Activated naive CD4-positive, alpha-beta T cell (primary cell): ENCODE measurements at regions not wholly inside any gene's neighbourhood (a gene's known extent, or its start where the extent isn't known, plus 50 kb on each side); places are given as distances from the start of the nearest gene placed in this dataset.
"Not testable (repeated sequence)": the region's sequence is repeated elsewhere in the genome, so short reads cannot be mapped to it uniquely, and the experiment has no call there.

Experiments used
- DNase-seq, 4 experiments: peaks; one replicate each; lab custom pipeline; 2025; lab: John Stamatoyannopoulos, UW

DNA sequence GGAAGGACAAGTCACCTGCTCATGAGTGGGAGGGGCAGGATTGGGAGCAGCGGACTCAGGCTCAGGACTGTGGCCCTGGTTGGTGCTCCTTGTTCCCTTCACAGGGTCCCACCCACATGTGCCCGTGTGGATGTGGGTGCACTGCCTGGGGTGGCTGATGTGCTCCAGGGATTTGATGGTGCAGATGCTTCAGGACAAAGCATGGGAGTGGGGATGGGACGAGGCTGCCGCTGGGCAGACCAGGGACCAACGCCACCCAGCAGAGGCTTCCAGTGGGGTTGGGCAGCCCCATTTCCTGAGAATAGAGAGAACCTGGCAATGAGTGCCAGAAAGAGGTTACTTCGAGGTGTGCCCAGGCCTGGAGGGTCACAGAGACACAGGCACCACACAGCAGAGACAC lies 65.5 kb upstream of the IGLL5 start:
- no peak for DNase-seq

DNA sequence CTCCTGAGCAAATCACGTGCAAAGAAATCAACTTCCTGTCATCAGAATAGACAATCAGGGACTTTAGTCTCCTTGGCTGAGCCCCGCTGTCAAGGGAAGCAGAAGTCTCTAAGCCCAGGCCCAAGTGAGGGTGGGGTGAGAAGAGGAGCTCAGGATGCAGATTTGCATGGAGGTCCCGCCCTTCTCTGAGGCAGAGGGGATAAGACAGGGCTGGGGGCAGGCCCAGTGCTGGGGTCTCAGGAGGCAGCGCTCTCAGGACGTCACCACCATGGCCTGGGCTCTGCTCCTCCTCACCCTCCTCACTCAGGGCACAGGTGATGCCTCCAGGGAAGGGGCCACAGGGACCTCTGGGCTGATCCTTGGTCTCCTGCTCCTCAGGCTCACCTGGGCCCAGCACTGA lies 65.1 kb upstream of the IGLL5 start:
- not testable (repeated sequence) for DNase-seq

GRCh38 chr22:22823131-22823810 lies 64.3 kb upstream of the IGLL5 start:
- DNase-seq: no peak

GRCh38 chr22:22824340-22825212 lies 63.0 kb upstream of the IGLL5 start:
- DNase-seq: no peak

DNA sequence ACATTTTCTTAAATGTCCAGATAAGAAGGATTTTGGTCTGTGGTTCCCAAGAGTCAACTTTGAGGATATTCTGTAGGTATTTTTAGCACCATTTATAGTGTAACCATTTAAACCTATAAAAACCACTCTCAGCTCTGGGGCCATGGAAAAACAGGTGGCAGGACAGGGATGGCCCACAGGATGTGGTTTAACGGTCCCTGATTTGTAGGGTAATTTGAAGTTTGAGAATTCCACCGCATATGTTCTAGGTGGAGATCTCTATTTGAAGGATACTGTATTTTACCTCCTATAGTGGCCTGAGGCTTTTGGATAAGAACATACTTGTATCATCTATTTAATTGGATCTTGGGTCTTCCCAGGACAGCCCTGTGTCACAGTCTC lies 62.4 kb upstream of the IGLL5 start:
- no peak for DNase-seq

DNA sequence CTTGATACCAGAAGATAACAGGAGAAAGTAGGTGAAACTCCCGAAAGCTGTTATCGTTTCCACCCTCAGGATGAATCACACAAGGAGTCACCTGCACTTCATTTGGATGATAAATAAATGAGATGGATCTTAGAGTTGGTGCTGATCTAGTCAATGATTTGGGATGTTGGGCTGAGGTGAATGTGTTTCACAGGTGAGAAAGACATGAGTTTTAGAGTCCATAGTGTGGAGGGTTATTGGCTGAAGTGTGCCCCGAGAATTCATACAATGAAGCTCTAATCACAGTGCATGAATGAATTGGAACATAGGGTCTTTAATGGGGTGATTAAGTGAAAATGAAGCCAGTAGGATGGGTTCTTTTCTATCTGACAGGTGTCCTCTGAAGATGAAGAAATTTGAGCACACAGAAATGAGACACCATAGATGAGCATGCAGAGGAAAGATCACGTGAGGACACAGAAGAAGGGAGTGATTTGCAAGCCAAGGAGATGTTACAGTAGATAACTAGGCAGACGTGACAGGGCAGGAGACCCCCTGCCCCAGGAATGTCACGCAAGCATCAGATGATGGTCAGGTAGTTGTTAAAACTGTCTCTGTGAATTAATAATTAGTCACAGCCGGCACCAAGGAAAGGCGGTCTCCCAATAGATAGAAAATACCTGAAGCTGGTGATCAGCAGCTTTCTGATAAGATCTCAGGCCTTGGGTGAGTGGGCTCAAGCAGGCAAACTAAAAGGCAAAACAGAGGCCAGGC lies 60.3 kb upstream of the IGLL5 start:
- no peak for DNase-seq

GRCh38 chr22:22830193-22830592 lies 57.4 kb upstream of the IGLL5 start:
- DNase-seq: no peak

GRCh38 chr22:22830957-22831688 lies 56.5 kb upstream of the IGLL5 start:
- DNase-seq: no peak

- DNase-seq: no peak
Measured at GRCh38 chr22:22833059-22833458, 54.6 kb upstream of the IGLL5 start.

- DNase-seq: no peak
Measured at GRCh38 chr22:22833488-22833887, 54.1 kb upstream of the IGLL5 start.

DNA sequence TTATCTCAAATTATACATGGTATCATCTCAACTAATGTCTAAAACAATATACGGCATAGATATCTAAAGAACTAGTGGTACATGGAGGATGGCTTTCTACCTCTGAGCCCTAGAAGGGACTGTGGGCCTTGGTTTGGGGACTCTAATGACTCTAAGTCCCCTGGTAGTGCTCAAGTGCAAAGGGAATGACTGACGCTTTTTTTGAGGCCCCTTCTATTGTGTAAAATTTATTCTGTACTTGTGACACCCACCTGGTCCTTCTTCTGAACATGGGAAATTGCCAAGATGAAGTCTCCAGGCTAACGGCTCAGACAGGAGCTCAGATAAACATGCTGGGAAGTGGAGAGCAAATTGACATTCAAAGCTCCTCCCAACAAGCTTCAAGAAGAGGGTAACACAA lies 53.4 kb upstream of the IGLL5 start:
- no peak for DNase-seq

GRCh38 chr22:22834783-22835182 lies 52.8 kb upstream of the IGLL5 start:
- DNase-seq: no peak

DNA sequence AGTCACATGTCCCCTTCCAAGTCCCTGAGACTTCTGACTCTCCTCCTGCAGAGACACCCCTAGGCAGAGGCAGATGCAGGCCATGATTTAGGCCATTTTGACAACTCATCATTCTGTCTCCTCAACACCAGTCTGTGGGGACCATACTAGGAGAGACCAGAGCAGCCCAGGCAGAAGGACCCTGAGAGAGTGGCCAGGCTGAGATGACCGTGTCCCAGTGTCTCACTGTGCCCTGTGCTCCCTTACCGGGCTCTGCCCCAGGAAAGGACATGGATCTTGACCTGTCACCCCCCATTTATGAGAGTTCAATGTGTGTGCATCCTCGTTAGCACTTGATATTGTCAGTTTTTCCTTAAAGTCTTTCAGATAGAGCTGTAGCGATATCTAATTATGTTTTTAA lies 52.4 kb upstream of the IGLL5 start:
- DNase-seq: no peak

- DNase-seq: no peak
Measured at GRCh38 chr22:22835771-22836291, 51.8 kb upstream of the IGLL5 start.

- DNase-seq: no peak
Measured at GRCh38 chr22:22836635-22837034, 51.0 kb upstream of the IGLL5 start.
